AG09309 (cell line): ENCODE measurements at regions not wholly inside any gene's neighbourhood (a gene's known extent, or its start where the extent isn't known, plus 50 kb on each side); places are given as distances from the start of the nearest gene placed in this dataset.
"Not testable (repeated sequence)": the region's sequence is repeated elsewhere in the genome, so short reads cannot be mapped to it uniquely, and the experiment has no call there.

Experiments
- DNase-seq: peaks from one replicate; pipeline ENCODE4 v3.0.0-alpha.2; 2010; ENCODE audit warnings: low read depth
- H3K4me3 ChIP-seq: 2 replicates; pipeline ENCODE4 v1.5.1; 2011; ENCODE audit warnings: mild to moderate bottlenecking, low read depth, low read length, moderate library complexity; ENCODE audit not compliant: control insufficient read depth
- CTCF ChIP-seq: IDR thresholded peaks from 2 replicates; pipeline ENCODE4 v1.5.1; 2011; ENCODE audit warnings: mild to moderate bottlenecking, low read depth, low read length, inconsistent platforms; ENCODE audit not compliant: insufficient read depth, control insufficient read depth; ENCODE audit errors: missing control alignments

DNA sequence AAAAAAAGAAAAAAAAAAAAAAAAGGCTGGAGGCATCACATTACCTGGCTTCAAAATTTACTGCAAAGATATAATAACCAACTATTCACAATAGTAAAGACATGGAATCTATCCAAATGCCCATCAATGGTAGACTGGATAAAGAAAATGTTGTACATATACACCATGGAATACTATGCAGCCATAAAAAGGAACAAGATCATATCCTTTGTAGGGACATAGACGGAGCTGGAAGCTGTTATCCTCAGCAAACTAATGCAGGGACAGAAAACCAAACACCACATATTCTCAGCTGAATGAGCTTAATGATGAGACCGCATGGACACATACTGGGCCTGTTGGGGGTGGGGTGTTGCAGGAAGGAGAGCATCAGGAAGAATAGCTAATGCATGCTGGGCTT is 330.5 kb downstream of the SRGAP2C start:
- TF ChIP-seq CTCF = no peak
- no peak overlapping the region for H3K4me3 ChIP-seq
- DNase-seq = no peak

DNA sequence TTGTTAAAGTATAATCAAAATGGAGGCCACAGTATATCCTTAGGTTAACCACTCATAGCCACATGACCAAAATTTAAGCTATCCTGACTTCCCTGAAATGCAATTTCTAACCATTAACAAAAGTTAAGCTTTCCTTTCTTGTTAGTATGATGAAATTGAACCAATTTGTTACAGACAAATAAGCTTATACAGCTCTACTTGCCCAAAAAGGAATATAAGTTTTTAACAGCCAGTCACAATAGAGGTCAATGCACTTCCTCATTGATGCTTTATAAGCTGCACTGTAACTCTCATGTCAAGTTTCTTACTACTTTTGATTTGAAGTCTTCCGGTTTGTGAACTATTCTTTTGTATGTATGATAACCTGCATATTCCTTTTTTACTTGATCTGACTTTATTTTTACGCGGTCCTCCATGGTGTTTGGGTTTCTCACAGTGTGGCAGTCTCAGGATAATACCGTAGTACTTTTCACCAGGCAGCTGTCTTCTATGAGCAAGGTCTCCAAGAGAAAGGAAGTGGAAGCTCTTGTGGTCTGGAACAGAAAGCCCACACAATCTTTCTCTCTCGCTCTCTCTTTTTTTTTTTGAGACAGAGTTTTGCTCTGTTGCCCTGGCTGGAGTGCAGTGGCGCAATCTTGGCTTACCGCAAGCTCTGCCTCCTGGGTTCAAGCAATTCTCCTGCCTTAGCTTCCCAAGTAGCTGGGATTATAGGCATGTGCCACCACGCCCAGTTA is 331.6 kb downstream of the SRGAP2C start:
- DNase-seq = peak; percentile 4
- H3K4me3 ChIP-seq = no peak overlapping the region
- no peak for TF ChIP-seq CTCF

DNA sequence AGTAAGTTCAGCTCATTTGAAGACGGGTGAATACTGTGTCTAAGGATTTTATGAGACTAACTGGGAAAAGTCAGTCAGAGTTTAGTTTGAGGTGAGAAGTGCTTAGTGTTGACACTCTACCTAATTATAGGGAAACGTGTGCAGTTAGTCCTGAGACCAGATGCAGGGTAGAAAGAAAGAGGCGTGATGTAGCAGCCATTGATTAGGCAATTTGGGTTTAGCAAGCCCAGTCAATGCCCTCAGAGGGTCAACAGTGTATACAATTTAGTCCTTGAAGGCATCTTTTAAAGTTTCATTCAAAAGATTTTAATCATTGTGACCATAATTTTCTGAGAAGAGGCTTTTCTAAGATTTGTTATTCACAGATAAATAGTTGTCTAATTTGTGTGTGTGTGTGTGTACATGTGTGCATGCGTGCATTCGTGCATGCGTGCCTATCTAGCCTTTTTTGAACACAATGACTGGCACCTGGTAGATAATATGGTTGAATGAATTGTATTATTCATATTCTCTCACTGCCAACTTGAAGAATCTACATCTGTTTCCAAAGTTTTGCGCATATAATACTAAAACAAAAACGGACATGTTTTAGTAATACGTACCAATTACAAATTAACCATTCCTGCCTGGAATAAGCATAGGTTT is 332.9 kb downstream of the SRGAP2C start:
- no peak for DNase-seq
- TF ChIP-seq CTCF = no peak
- H3K4me3 ChIP-seq = no peak overlapping the region

GRCh38 chr1:121518726-121519041 is 333.9 kb downstream of the SRGAP2C start:
- H3K4me3 ChIP-seq = peak overlapping the region; percentile 37
- no peak for TF ChIP-seq CTCF
- no peak for DNase-seq

- no peak for TF ChIP-seq CTCF
- peak overlapping the region; percentile 37 for H3K4me3 ChIP-seq
- no peak for DNase-seq
These were observed 334.4 kb downstream of the SRGAP2C start for GRCh38 chr1:121519042-121519755.

GRCh38 chr1:121519756-121520286 is 335.0 kb downstream of the SRGAP2C start:
- not testable (repeated sequence) for DNase-seq

More at GRCh38 chr1:121519756-121520286, 335.0 kb downstream of the SRGAP2C start:
- H3K4me3 ChIP-seq = peak overlapping the region; percentile 37
